IPS-15b (cell line): ENCODE measurements at regions not wholly inside any gene's neighbourhood (a gene's known extent, or its start where the extent isn't known, plus 50 kb on each side); places are given as distances from the start of the nearest gene placed in this dataset.

Experiments used
- H3K27me3 ChIP-seq: one replicate; pipeline ENCODE4 v1.6.1; 2013; ENCODE audit warnings: low read length; ENCODE audit not compliant: control insufficient read depth, insufficient read depth
- H3K36me3 ChIP-seq: one replicate; pipeline ENCODE4 v1.6.1; 2013; ENCODE audit warnings: low read length; ENCODE audit not compliant: control insufficient read depth, insufficient read depth
- H3K4me1 ChIP-seq: one replicate; pipeline ENCODE4 v1.6.1; 2013; ENCODE audit warnings: mild to moderate bottlenecking, low read length; ENCODE audit not compliant: control insufficient read depth, insufficient read depth
- H3K4me3 ChIP-seq: one replicate; pipeline ENCODE4 v1.5.1; 2013; ENCODE audit warnings: low read depth, low read length
- H3K9ac ChIP-seq: one replicate; pipeline ENCODE4 v1.6.1; 2013; ENCODE audit warnings: low read depth, mild to moderate bottlenecking, low read length
- H3K9me3 ChIP-seq: one replicate; pipeline ENCODE4 v1.6.1; 2013; ENCODE audit warnings: mild to moderate bottlenecking, low read length; ENCODE audit not compliant: control insufficient read depth, insufficient read depth

- no peak overlapping the region for H3K4me3 ChIP-seq
- no peaks in the 10 kb centered on the region for H3K9me3 ChIP-seq
- H3K4me1 ChIP-seq: peaks cover 8% of the 10 kb centered on the region
- H3K27me3 ChIP-seq: no peaks in the 10 kb centered on the region
- H3K9ac ChIP-seq: no peak overlapping the region
- no peaks in the 10 kb centered on the region for H3K36me3 ChIP-seq
These were observed 59.4 kb upstream of the DRD2 start for GRCh38 chr11:113534625-113535024.

GRCh38 chr11:113533425-113533698, 58.2 kb upstream of the DRD2 start:
- H3K9ac ChIP-seq: no peak overlapping the region
- H3K9me3 ChIP-seq: no peaks in the 10 kb centered on the region
- no peaks in the 10 kb centered on the region for H3K36me3 ChIP-seq
- H3K27me3 ChIP-seq: no peaks in the 10 kb centered on the region
- H3K4me1 ChIP-seq: peaks cover 7% of the 10 kb centered on the region
- H3K4me3 ChIP-seq: no peak overlapping the region

GRCh38 chr11:113532697-113533424, 57.7 kb upstream of the DRD2 start:
- Histone ChIP-seq H3K9me3 (no peaks in the 10 kb centered on the region), H3K9ac (no peak overlapping the region)

GRCh38 chr11:113531575-113532451, 56.6 kb upstream of the DRD2 start:
- H3K4me3 ChIP-seq: no peak overlapping the region
- H3K4me1 ChIP-seq: peaks cover 2% of the 10 kb centered on the region
- H3K27me3 ChIP-seq: no peaks in the 10 kb centered on the region
- H3K9ac ChIP-seq: no peak overlapping the region
- no peaks in the 10 kb centered on the region for H3K36me3 ChIP-seq
- no peaks in the 10 kb centered on the region for H3K9me3 ChIP-seq

More at GRCh38 chr11:113532697-113533424, 57.7 kb upstream of the DRD2 start:
- Histone ChIP-seq H3K4me3 (no peak overlapping the region), H3K4me1 (peaks cover 2% of the 10 kb centered on the region), H3K36me3 (no peaks in the 10 kb centered on the region), H3K27me3 (no peaks in the 10 kb centered on the region)

GRCh38 chr11:113531083-113531482, 55.9 kb upstream of the DRD2 start:
- H3K27me3 ChIP-seq: no peaks in the 10 kb centered on the region
- H3K36me3 ChIP-seq: no peaks in the 10 kb centered on the region
- no peak overlapping the region for H3K4me3 ChIP-seq
- H3K9ac ChIP-seq: no peak overlapping the region
- H3K4me1 ChIP-seq: peaks cover 2% of the 10 kb centered on the region
- H3K9me3 ChIP-seq: no peaks in the 10 kb centered on the region

- no peak overlapping the region for H3K9ac ChIP-seq
- no peaks in the 10 kb centered on the region for H3K27me3 ChIP-seq
- H3K4me1 ChIP-seq: peaks cover 2% of the 10 kb centered on the region
- H3K36me3 ChIP-seq: no peaks in the 10 kb centered on the region
- H3K4me3 ChIP-seq: no peak overlapping the region
- H3K9me3 ChIP-seq: no peaks in the 10 kb centered on the region
These were observed 54.4 kb upstream of the DRD2 start for GRCh38 chr11:113529606-113530005.

GRCh38 chr11:113528982-113529381, 53.8 kb upstream of the DRD2 start:
- Histone ChIP-seq H3K4me1 (peaks cover 2% of the 10 kb centered on the region), H3K27me3 (no peaks in the 10 kb centered on the region), H3K36me3 (no peaks in the 10 kb centered on the region), H3K9me3 (no peaks in the 10 kb centered on the region), H3K9ac (no peak overlapping the region), H3K4me3 (no peak overlapping the region)

- Histone ChIP-seq H3K9me3 (no peaks in the 10 kb centered on the region), H3K9ac (no peak overlapping the region), H3K27me3 (no peaks in the 10 kb centered on the region), H3K4me3 (no peak overlapping the region), H3K4me1 (no peaks in the 10 kb centered on the region), H3K36me3 (no peaks in the 10 kb centered on the region)
These were observed 51.3 kb upstream of the DRD2 start for GRCh38 chr11:113526521-113526920.
